SK-N-DZ (cell line): ENCODE measurements at regions not wholly inside any gene's neighbourhood (a gene's known extent, or its start where the extent isn't known, plus 50 kb on each side); places are given as distances from the start of the nearest gene placed in this dataset.

Experiments
- DNase-seq: peaks from one replicate; pipeline ENCODE4 v3.0.0-alpha.2; 2015; ENCODE audit warnings: low spot score

- no peak for DNase-seq
These were observed 154.0 kb upstream of the MKI67 start for GRCh38 chr10:128280271-128280670.

- no peak for DNase-seq
These were observed 155.1 kb upstream of the MKI67 start for GRCh38 chr10:128281343-128281742.

DNA sequence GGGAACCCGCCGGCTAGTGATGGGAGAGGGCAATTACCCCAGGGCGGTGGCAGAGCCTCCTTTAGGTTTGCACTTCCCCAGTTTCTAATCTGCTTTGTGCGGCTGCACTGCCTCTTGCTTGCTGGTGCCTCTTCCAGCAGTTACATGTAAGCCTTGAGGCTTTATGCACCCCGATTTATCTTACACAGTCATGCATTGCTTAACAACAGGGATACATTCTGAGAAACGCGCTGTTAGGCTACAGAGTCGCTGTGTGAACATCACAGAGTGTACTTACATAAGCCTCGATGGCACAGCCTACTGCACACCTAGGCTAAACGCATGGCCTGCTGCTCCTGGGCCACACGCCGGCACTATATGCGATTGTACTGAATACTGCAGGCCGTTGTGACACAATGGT, 155.6 kb upstream of the MKI67 start:
- no peak for DNase-seq

- DNase-seq: no peak
These were observed 160.0 kb upstream of the MKI67 start for GRCh38 chr10:128286141-128286761.

- no peak for DNase-seq
These were observed 160.7 kb upstream of the MKI67 start for GRCh38 chr10:128286762-128287500.

DNA sequence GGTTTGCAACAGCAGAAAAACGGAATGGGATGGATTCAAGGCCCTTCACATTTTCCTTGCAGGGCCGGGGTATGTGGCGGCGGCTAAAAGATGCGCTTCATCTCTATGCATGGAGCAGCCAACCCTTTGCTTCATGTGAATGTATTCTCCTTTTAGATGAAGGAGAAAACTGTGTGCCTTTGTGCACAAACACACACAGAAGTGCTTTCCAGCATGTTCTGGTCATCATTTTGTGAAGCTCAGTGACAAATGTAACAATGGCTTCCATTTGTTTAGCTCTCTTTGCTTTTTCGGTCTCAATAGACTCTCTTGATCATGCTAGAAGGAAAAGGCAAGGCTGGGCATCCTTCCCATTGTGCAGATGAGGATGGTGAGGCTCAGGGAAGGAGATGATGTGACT, 161.7 kb upstream of the MKI67 start:
- no peak for DNase-seq

GRCh38 chr10:128289621-128290020, 163.4 kb upstream of the MKI67 start:
- no peak for DNase-seq

DNA sequence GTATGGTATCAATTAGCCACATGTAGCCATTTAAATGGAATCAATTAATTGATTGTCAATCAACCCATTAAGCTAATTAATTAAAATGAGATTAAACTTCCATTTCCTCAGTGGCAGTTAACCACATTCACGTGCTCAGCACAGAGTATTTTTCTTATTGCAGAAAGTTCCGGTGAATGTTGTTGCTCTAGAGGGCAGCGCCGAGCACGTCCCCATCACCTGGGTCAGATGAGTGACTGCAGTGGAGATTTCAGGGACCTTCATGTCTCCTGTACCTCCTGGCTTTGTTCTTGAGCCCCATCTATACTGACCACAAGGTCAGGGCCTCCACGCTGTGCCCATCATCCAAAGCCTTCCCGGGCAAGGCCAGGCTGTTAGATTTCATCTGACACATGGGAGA, 168.8 kb upstream of the MKI67 start:
- DNase-seq: no peak

- no peak for DNase-seq
These were observed 170.2 kb upstream of the MKI67 start for GRCh38 chr10:128296253-128297007.

GRCh38 chr10:128297709-128298378, 171.6 kb upstream of the MKI67 start:
- DNase-seq: no peak

- DNase-seq: no peak
These were observed 172.4 kb upstream of the MKI67 start for GRCh38 chr10:128298587-128298986.

GRCh38 chr10:128300290-128300824, 174.1 kb upstream of the MKI67 start:
- no peak for DNase-seq

DNA sequence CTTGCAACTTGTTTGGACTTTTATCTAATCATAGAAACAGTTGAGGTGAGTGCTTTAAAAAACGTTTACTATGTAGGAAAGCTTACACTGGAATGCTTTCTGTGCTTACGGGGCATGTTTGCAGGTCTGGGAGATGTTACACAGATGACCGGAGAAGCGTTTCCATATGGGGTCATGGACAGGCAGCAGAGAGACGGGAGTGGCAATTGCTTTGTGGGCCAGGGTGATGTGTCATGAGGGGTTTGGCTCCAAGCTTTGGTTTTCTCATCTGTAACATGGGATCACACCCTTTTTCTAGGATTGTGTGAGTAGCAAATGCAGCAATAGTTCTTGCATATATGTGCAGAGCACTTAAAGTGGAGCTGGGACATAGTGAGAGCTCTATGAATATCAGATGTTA, 174.8 kb upstream of the MKI67 start:
- DNase-seq: no peak

DNA sequence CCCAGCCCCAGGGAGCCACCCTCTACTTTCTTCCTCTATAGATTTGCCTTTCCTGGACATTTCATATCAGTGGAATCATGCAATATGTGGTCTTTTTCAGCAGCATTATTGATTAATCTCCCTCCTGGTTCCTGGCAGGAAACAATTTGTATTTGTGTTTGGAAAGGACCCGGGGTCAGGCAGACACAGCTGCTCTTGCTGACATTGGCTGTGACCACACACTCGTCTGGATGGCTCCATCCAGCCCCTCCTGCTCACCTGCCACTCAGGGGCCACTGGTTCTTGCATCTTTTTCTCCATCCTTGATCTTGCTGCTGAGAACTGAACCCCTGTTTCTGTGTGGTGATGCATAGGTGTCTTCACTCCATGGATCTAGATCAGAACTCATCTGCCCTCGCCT, 176.6 kb upstream of the MKI67 start:
- no peak for DNase-seq

DNA sequence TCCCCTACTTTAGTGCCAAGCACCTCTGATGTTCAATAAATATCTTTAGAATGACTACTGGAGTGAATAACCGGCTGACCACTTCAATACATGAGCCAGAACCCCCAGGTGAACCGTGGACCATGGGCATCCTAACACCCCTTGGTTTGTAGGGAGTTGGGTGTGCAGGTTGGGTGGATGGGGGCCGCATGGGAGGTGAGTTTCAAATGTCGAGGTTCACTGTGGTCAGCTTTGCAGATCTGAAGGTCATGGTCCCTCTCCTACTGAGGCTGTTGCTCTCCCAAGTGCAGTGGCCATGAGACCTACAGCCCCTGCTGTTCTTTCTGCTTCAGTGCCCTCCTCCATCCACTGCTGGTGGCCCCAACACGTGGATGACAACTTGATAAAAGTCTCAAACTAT, 178.0 kb upstream of the MKI67 start:
- no peak for DNase-seq

- DNase-seq: no peak
These were observed 179.6 kb upstream of the MKI67 start for GRCh38 chr10:128305601-128306345.

GRCh38 chr10:128306535-128306934, 180.3 kb upstream of the MKI67 start:
- no peak for DNase-seq

DNA sequence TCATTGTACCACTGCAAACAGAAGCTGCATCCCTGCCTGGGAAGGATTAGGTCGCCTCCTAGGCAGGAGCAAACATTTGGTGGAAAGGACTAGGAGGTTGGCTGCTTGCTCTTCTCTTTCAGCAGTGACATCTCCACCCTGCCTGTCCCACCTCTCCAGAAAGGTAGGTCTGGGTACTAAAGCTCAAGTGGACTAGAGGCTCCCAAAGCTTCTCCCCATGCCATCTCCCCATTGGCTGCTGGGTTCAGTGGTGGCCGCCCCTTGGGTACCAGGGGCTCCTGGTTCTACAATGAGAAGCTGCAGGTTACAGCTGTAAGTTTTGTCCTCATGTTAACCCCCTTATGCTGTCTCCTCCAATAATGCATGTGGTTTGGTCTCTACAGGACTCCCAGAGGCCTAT, 180.7 kb upstream of the MKI67 start:
- DNase-seq: no peak

- DNase-seq: no peak
These were observed 181.6 kb upstream of the MKI67 start for GRCh38 chr10:128307820-128308219.

- no peak for DNase-seq
These were observed 184.9 kb upstream of the MKI67 start for GRCh38 chr10:128310971-128311658.

- DNase-seq: no peak
These were observed 186.0 kb upstream of the MKI67 start for GRCh38 chr10:128312250-128312649.
